K562 (cell line): ENCODE measurements at regions not wholly inside any gene's neighbourhood (a gene's known extent, or its start where the extent isn't known, plus 50 kb on each side); places are given as distances from the start of the nearest gene placed in this dataset.

ENCODE experiments used
- ATAC-seq: fragments of 200-7000 bp; cut with Tn5 transposase; 3 replicates; pipeline ENCODE4 v1.9.1; 2020; ENCODE audit warnings: moderate library complexity
- BruUV-seq: library from RNA; stranded (reverse); fragments of 400-500 nt; replicated peaks from 2 replicates; lab custom pipeline; 2021; lab: Mats Ljungman, UMichigan
- CTCF ChIA-PET: fragments of 300-600 bp; formaldehyde crosslinking; extraction: SDS; loops from one replicate; lab custom pipeline; 2021; ENCODE audit warnings: low intra/inter-chr PET ratio; lab: Yijun Ruan, JAX
- POLR2A ChIA-PET: fragments of 300-600, 350-650 bp; sonication (Branson Sonifier 250); formaldehyde crosslinking; extraction: SDS; loops from one replicate; lab custom pipeline; 2021; ENCODE audit warnings: antibody characterized with exemption, inconsistent platforms; lab: Yijun Ruan, JAX
- DNase-seq, 4 experiments: peaks; one replicate each; pipeline versions ENCODE4 v3.0.0 to v3.0.0-alpha.2; 2011 to 2018; ENCODE audit warnings: low spot score in 3 of 4, mixed read lengths in 3 of 4; ENCODE audit errors: extremely low read depth in 1 of 4
- FAIRE-seq: peaks from 2 replicates; lab custom pipeline; 2011; peaks lifted over from hg19 to GRCh38; lab: Jason Lieb, UNC
- H2AFZ ChIP-seq: 2 replicates; pipeline ENCODE4 v1.6.0; 2011; ENCODE audit warnings: low read depth, low read length, control low read depth, inconsistent platforms
- H3K27ac ChIP-seq: fragments of 200-600 bp; 3 replicates; pipeline ENCODE4 v1.8.0; 2011; ENCODE audit warnings: low read depth, mild to moderate bottlenecking, control low read depth, inconsistent platforms, low read length, moderate library complexity, mixed read lengths; ENCODE audit errors: extremely low read depth
- H3K27me3 ChIP-seq, 2 experiments: fragments of 300-600 bp in 1 of 2; 2 replicates in 1 of 2; 3 replicates in 1 of 2; pipeline versions ENCODE4 v1.6.0 to v1.8.0; 2011; ENCODE audit warnings: inconsistent platforms in 2 of 2, low read length in 2 of 2, mild to moderate bottlenecking in 1 of 2, mixed read lengths in 1 of 2, moderate library complexity in 1 of 2; ENCODE audit not compliant: control insufficient read depth in 2 of 2, insufficient read depth in 2 of 2
- H3K36me3 ChIP-seq: fragments of 300-600 bp; 3 replicates; pipeline ENCODE4 v1.8.0; 2011; ENCODE audit warnings: mild to moderate bottlenecking, low read length, inconsistent platforms; ENCODE audit not compliant: control insufficient read depth, insufficient read depth
- H3K4me1 ChIP-seq, 2 experiments: fragments of 200-600 bp in 1 of 2; replicated peaks in 1 of 2; 2 replicates in 1 of 2; 3 replicates in 1 of 2; pipeline versions ENCODE4 v1.5.1 to v1.8.0; 2011; ENCODE audit warnings: inconsistent platforms in 2 of 2, low read length in 2 of 2, mild to moderate bottlenecking in 1 of 2, mixed read lengths in 1 of 2, moderate library complexity in 1 of 2; ENCODE audit not compliant: control insufficient read depth in 2 of 2, insufficient read depth in 2 of 2
- H3K4me2 ChIP-seq: 2 replicates; pipeline ENCODE4 v1.6.1; 2011; ENCODE audit warnings: low read length, control low read depth, inconsistent platforms, mixed read lengths; ENCODE audit not compliant: insufficient read depth
- H3K4me3 ChIP-seq: fragments of 200-600 bp; sonication (generic), shearing (Covaris generic); 2 replicates; pipeline ENCODE4 v1.5.1; 2016; ENCODE audit warnings: control low read depth, inconsistent platforms
- H3K79me2 ChIP-seq: fragments of 200-600 bp; 3 replicates; pipeline ENCODE4 v1.8.0; 2011; ENCODE audit warnings: low read length, inconsistent platforms; ENCODE audit not compliant: control insufficient read depth, insufficient read depth
- H3K9ac ChIP-seq, 2 experiments: 2 replicates each; pipeline versions ENCODE4 v1.6.0 to v1.6.1; 2011; ENCODE audit warnings: low read depth in 2 of 2, low read length in 2 of 2, control low read depth in 1 of 2, inconsistent platforms in 1 of 2, mild to moderate bottlenecking in 1 of 2, mixed read lengths in 1 of 2; ENCODE audit not compliant: insufficient read depth in 1 of 2
- H3K9me1 ChIP-seq: one replicate; pipeline ENCODE4 v1.6.0; 2011; ENCODE audit warnings: inconsistent platforms, mild to moderate bottlenecking, low read length, moderate library complexity; ENCODE audit not compliant: control insufficient read depth, insufficient read depth
- H3K9me3 ChIP-seq: replicated peaks from 2 replicates; pipeline ENCODE4 v1.5.1; 2011; ENCODE audit warnings: low read depth, low read length, inconsistent platforms; ENCODE audit not compliant: control insufficient read depth, insufficient read depth
- H4K20me1 ChIP-seq: replicated peaks from 2 replicates; pipeline ENCODE4 v1.6.1; 2011; ENCODE audit warnings: low read length, inconsistent platforms, mixed read lengths; ENCODE audit not compliant: control insufficient read depth, insufficient read depth
- BRD4 ChIP-seq: fragments of 200-600 bp; sonication (generic); IDR thresholded peaks from 2 replicates; pipeline ENCODE4 v1.6.1; 2017; ENCODE audit warnings: inconsistent platforms
- CHD4 ChIP-seq: fragments of 200-600 bp; sonication (generic); IDR thresholded peaks from 3 replicates; pipeline ENCODE4 v1.6.1; 2012; ENCODE audit warnings: low read depth, mild to moderate bottlenecking, mixed read lengths, low read length, inconsistent platforms; ENCODE audit not compliant: insufficient read depth, insufficient replicate concordance, poor library complexity, severe bottlenecking
- EP300 ChIP-seq: IDR thresholded peaks from 2 replicates; pipeline ENCODE4 v1.6.1; 2012; ENCODE audit warnings: low read length, improper control_type of control experiment
- FOXA3 ChIP-seq, 2 experiments: fragments of 450-650 bp in 1 of 2; sonication (generic) in 1 of 2; formaldehyde crosslinking; IDR thresholded peaks in 1 of 2; conservative IDR thresholded peaks in 1 of 2; 2 replicates each; pipeline versions ENCODE4 v1.4.0 to v1.8.0; 2020 to 2022; ENCODE audit warnings: mild to moderate bottlenecking in 2 of 2, missing genetic modification reagents in 1 of 2
- HMG20B ChIP-seq: fragments of 250-450 bp; sonication (Bioruptor Pico); IDR thresholded peaks from 2 replicates; pipeline ENCODE4 v1.5.0; 2021; ENCODE audit warnings: mild to moderate bottlenecking
- ZEB2 ChIP-seq: fragments of 450-650 bp; IDR thresholded peaks from 2 replicates; pipeline ENCODE4 v1.6.1; 2016
- ZNF121 ChIP-seq: sonication (generic); formaldehyde crosslinking; conservative IDR thresholded peaks from 2 replicates; pipeline ENCODE4 v1.8.0; 2022; ENCODE audit warnings: missing genetic modification reagents
- ZNF23 ChIP-seq: fragments of 250-450 bp; sonication (Bioruptor Pico); IDR thresholded peaks from 2 replicates; pipeline ENCODE4 v1.4.0; 2020; ENCODE audit warnings: mild to moderate bottlenecking
- ZNF347 ChIP-seq: fragments of 450-650 bp; formaldehyde crosslinking; IDR thresholded peaks from 2 replicates; pipeline ENCODE4 v1.4.0; 2020; ENCODE audit warnings: low read depth, mild to moderate bottlenecking, moderate library complexity
- ZNF444 ChIP-seq: fragments of 250-450 bp; sonication (Bioruptor Pico); IDR thresholded peaks from 2 replicates; pipeline ENCODE4 v1.4.0; 2020; ENCODE audit warnings: mild to moderate bottlenecking, moderate library complexity
- ZNF561 ChIP-seq: fragments of 450-650 bp; formaldehyde crosslinking; conservative IDR thresholded peaks from 2 replicates; pipeline ENCODE4 v1.4.0; 2020; ENCODE audit warnings: mild to moderate bottlenecking, moderate library complexity
- WGBS: fragments of 100-300 bp; shearing (Covaris generic); methylation state at CpG from one replicate; pipeline ENCODE4 v1.1.6; 2016; ENCODE audit warnings: low coverage, mixed read lengths; ENCODE audit not compliant: insufficient coverage; ENCODE audit errors: missing lambda C conversion rate; 5-methylcytosine and 5-hydroxymethylcytosine counted together
- in situ Hi-C: fragments of 300-500 bp; cut with MboI; formaldehyde crosslinking; loops from 4 replicates; pipeline ENCODE4 v1.15.0; 2018; ENCODE audit warnings: inconsistent platforms, mixed read lengths
- intact Hi-C: fragments of 100-400 bp; cut with micrococcal nuclease; formaldehyde crosslinking; loops from 2 replicates; pipeline ENCODE4 v1.14.2; 2022
- TF ChIP-seq, protein P1 (sequence below): sonication (generic); formaldehyde crosslinking; IDR thresholded peaks from 2 replicates; pipeline ENCODE4 v1.9.0; 2022; ENCODE audit warnings: mild to moderate bottlenecking, missing genetic modification reagents
- TF ChIP-seq, protein P2 (sequence below), 2 experiments: fragments of 450-650 bp in 1 of 2; IDR thresholded peaks; 2 replicates each; pipeline ENCODE4 v1.6.1; 2011 to 2017; ENCODE audit warnings: low read depth in 2 of 2, antibody characterized with exemption in 1 of 2, borderline replicate concordance in 1 of 2, low read length in 1 of 2, mild to moderate bottlenecking in 1 of 2, mixed read lengths in 1 of 2; ENCODE audit not compliant: control insufficient read depth in 1 of 2

DNA sequence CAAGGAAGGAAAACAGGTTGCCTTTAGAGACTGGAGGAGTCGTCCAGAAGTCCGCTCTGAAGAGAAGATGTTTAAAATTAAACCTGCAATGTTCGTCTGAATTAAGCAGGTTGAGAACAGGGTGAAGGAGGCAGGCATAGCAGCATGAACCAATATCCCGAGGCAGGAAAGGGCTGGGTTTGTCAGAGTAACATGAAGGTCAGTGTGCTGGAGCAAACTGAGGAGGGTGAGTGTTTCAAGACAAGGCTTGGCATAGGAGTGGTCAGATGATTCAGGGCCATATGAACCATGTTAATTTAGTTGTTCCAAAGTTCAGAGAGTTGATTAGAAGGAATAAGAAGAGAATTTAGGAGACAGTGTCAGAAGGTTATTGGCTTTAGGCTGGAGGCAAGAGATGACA is 93.3 kb downstream of the UTRN start:
- H3K4me1 ChIP-seq: no peaks in the 10 kb centered on the region
- in situ Hi-C loops: no loop called here
- H4K20me1 ChIP-seq: no peaks in the 10 kb centered on the region
- 2% methylated on average over 4 of the region's 4 CpGs for WGBS
- no peak for FAIRE-seq
- CTCF ChIA-PET: no interaction called here
- H3K27ac ChIP-seq: no peak overlapping the region
- no peaks in the 10 kb centered on the region for H3K27me3 ChIP-seq
- no peaks in the 10 kb centered on the region for H3K79me2 ChIP-seq
- no peak overlapping the region for H3K4me2 ChIP-seq
- H3K9ac ChIP-seq: no peak overlapping the region
- ATAC-seq: no peak
- no peaks in the 10 kb centered on the region for H3K9me1 ChIP-seq
- POLR2A ChIA-PET: no interaction called here
- intact Hi-C loops: no loop called here
- no TSS peak for BruUV-seq
- DNase-seq: no peak
- TF ChIP-seq, protein P1, sequence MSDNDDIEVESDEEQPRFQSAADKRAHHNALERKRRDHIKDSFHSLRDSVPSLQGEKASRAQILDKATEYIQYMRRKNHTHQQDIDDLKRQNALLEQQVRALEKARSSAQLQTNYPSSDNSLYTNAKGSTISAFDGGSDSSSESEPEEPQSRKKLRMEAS (CRISPR knock-in tag): no peak
- TF ChIP-seq FOXA3 (CRISPR knock-in tag; conservative IDR thresholded peaks at IDR 0.05 in 1 of 2, IDR thresholded peaks at IDR 0.05 in 1 of 2) (no peak), ZNF347 (CRISPR knock-in tag) (no peak), CHD4 (no peak), ZNF23 (CRISPR knock-in tag) (no peak), EP300 (no peak), ZNF444 (no peak), ZEB2 (no peak), ZNF121 (CRISPR knock-in tag) (no peak), HMG20B (no peak), ZNF561 (no peak), BRD4 (no peak)
- TF ChIP-seq, protein P2, sequence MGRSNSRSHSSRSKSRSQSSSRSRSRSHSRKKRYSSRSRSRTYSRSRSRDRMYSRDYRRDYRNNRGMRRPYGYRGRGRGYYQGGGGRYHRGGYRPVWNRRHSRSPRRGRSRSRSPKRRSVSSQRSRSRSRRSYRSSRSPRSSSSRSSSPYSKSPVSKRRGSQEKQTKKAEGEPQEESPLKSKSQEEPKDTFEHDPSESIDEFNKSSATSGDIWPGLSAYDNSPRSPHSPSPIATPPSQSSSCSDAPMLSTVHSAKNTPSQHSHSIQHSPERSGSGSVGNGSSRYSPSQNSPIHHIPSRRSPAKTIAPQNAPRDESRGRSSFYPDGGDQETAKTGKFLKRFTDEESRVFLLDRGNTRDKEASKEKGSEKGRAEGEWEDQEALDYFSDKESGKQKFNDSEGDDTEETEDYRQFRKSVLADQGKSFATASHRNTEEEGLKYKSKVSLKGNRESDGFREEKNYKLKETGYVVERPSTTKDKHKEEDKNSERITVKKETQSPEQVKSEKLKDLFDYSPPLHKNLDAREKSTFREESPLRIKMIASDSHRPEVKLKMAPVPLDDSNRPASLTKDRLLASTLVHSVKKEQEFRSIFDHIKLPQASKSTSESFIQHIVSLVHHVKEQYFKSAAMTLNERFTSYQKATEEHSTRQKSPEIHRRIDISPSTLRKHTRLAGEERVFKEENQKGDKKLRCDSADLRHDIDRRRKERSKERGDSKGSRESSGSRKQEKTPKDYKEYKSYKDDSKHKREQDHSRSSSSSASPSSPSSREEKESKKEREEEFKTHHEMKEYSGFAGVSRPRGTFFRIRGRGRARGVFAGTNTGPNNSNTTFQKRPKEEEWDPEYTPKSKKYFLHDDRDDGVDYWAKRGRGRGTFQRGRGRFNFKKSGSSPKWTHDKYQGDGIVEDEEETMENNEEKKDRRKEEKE (IDR thresholded peaks at IDR 0.05; ENCODE audit: borderline replicate concordance in 1 of 2, control insufficient read depth in 1 of 2, low read depth in 2 of 2, low read length in 1 of 2): no peak
- H3K36me3 ChIP-seq: no peaks in the 10 kb centered on the region
- H3K9me3 ChIP-seq: no peaks in the 10 kb centered on the region
- no peak overlapping the region for H3K4me3 ChIP-seq
- H2AFZ ChIP-seq: no peak overlapping the region
